ENCODE measurements at regions not wholly inside any gene's neighbourhood (a gene's known extent, or its start where the extent isn't known, plus 50 kb on each side); places are given as distances from the start of the nearest gene placed in this dataset.

DNA sequence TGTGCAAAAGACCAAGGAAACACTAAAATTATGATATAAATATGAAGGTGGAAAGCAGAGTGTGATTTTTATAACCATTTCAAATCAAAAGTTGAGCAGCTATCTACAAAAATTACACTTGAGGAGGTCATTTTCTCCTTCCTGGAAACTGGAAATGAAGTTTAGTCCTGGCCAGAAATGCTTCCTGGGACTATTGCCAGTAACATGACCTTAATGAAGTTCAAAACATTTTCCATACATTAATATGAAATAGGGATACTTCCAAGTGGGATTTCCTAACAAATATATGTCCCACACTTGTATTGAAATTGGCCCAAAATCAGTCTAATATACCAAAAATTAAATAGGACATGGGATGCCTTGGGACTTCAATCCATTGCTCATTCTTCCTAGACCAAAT, 1556.8 kb upstream of the MIR17HG start:
- Histone ChIP-seq H4K20me1 (ENCODE audit: low read depth) (no peaks in the 10 kb centered on the region), H3K4me1 (no peaks in the 10 kb centered on the region), H3K4me2 (no peak overlapping the region), H3K36me3 (no peaks in the 10 kb centered on the region), H3F3A (ENCODE audit: low read depth) (no peaks in the 10 kb centered on the region), H3K27ac (no peak overlapping the region), H3K79me2 (ENCODE audit: low read depth) (no peaks in the 10 kb centered on the region), H3K9me3 (ENCODE audit: low read depth) (no peaks in the 10 kb centered on the region), H2AFZ (replicated peaks) (no peak overlapping the region), H3K27me3 (no peaks in the 10 kb centered on the region), H3K4me3 (no peak overlapping the region), H3K9ac (no peak overlapping the region)
- H3K36me3 Mint-ChIP-seq = no peaks in the 10 kb centered on the region
- no peaks in the 10 kb centered on the region for H3K9me3 Mint-ChIP-seq
- no peak for DNase-seq (ENCODE audit: low spot score)
- H3K27ac Mint-ChIP-seq = no peak overlapping the region
- H3K4me1 Mint-ChIP-seq = no peaks in the 10 kb centered on the region
- TF ChIP-seq EZH2phosphoT487 (IDR thresholded peaks at IDR 0.05) (no peak), CTCF (IDR thresholded peaks at IDR 0.05) (no peak), EZH2 (IDR thresholded peaks at IDR 0.05) (no peak)
- no peaks in the 10 kb centered on the region for H3K27me3 Mint-ChIP-seq (ENCODE audit: insufficient read depth, low read depth)
- H3K4me3 Mint-ChIP-seq = no peak overlapping the region

GRCh38 chr13:89791971-89792630, 1555.4 kb upstream of the MIR17HG start:
- no peak overlapping the region for H2AFZ ChIP-seq (replicated peaks)
- H3K4me1 ChIP-seq = no peaks in the 10 kb centered on the region
- H3K4me1 Mint-ChIP-seq = no peaks in the 10 kb centered on the region
- no peaks in the 10 kb centered on the region for H3K9me3 Mint-ChIP-seq
- no peaks in the 10 kb centered on the region for H4K20me1 ChIP-seq (ENCODE audit: low read depth)
- no peaks in the 10 kb centered on the region for H3K9me3 ChIP-seq (ENCODE audit: low read depth)
- no peak overlapping the region for H3K9ac ChIP-seq
- no peak for DNase-seq (ENCODE audit: low spot score)
- H3K36me3 Mint-ChIP-seq = no peaks in the 10 kb centered on the region
- no peak overlapping the region for H3K4me3 ChIP-seq
- no peaks in the 10 kb centered on the region for H3K27me3 ChIP-seq
- no peak overlapping the region for H3K27ac ChIP-seq
- no peaks in the 10 kb centered on the region for H3K36me3 ChIP-seq
- H3K27me3 Mint-ChIP-seq (ENCODE audit: insufficient read depth, low read depth) = no peaks in the 10 kb centered on the region
- H3K4me2 ChIP-seq = no peak overlapping the region
- H3K27ac Mint-ChIP-seq = no peak overlapping the region
- H3K4me3 Mint-ChIP-seq = no peak overlapping the region
- TF ChIP-seq EZH2 (IDR thresholded peaks at IDR 0.05) (no peak), EZH2phosphoT487 (IDR thresholded peaks at IDR 0.05) (no peak), CTCF (IDR thresholded peaks at IDR 0.05) (no peak)
- H3K79me2 ChIP-seq (ENCODE audit: low read depth) = no peaks in the 10 kb centered on the region
- no peaks in the 10 kb centered on the region for H3F3A ChIP-seq (ENCODE audit: low read depth)

DNA sequence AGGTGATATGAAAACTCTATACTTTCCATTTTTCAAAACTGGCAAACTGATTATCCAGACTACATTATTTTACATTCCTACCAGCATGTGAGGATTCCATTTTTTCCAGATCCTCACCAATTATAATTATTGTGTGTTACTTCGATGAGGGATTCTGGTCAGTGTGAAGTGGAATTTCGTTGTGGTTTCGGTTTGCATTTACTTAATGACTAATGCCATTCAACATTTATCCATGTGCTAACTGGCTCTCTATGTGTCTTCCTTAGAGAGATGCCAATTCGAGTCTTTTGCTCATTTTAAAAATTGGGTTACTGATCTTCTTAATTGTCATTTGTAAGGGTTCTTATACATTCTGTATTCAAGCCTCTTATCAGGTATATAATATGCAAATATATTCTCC, 1551.3 kb upstream of the MIR17HG start:
- no peaks in the 10 kb centered on the region for H3K36me3 ChIP-seq
- no peak overlapping the region for H3K9ac ChIP-seq
- no peaks in the 10 kb centered on the region for H3K4me1 Mint-ChIP-seq
- H3K4me1 ChIP-seq = no peaks in the 10 kb centered on the region
- H3K9me3 ChIP-seq (ENCODE audit: low read depth) = no peaks in the 10 kb centered on the region
- no peak overlapping the region for H3K4me2 ChIP-seq
- no peaks in the 10 kb centered on the region for H3K9me3 Mint-ChIP-seq
- no peak for TF ChIP-seq EZH2 (IDR thresholded peaks at IDR 0.05)
- H3K27ac ChIP-seq = no peak overlapping the region
- H3F3A ChIP-seq (ENCODE audit: low read depth) = no peaks in the 10 kb centered on the region
- no peak overlapping the region for H3K27ac Mint-ChIP-seq
- no peaks in the 10 kb centered on the region for H3K27me3 ChIP-seq
- H4K20me1 ChIP-seq (ENCODE audit: low read depth) = no peaks in the 10 kb centered on the region
- H3K36me3 Mint-ChIP-seq = no peaks in the 10 kb centered on the region
- no peak for DNase-seq (ENCODE audit: low spot score)
- H3K79me2 ChIP-seq (ENCODE audit: low read depth) = no peaks in the 10 kb centered on the region
- H3K27me3 Mint-ChIP-seq (ENCODE audit: insufficient read depth, low read depth) = no peaks in the 10 kb centered on the region
- no peak overlapping the region for H3K4me3 Mint-ChIP-seq
- no peak overlapping the region for H3K4me3 ChIP-seq
- H2AFZ ChIP-seq (replicated peaks) = no peak overlapping the region

DNA sequence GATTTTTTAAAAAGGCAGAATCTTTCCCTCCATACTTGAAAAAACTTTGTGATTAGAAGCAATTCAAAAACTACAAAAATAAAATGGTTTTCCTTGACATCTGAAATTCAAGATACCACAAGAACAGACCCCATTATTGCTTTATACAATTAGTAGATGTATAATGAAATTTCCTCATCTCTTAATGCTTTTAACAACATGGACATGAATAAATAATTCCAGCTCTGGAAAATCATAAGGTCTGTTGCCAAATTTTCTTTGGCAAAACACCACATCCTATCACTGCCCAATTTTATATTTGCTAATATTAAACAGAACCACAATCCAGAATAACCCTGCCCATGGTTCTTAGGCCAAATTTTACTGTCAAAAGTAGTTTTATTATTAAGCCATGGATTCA, 1543.6 kb upstream of the MIR17HG start:
- no peaks in the 10 kb centered on the region for H3K27me3 ChIP-seq
- no peaks in the 10 kb centered on the region for H3K9me3 Mint-ChIP-seq

More for the DNA sequence above, 1543.6 kb upstream of the MIR17HG start:
- no peak overlapping the region for H3K27ac ChIP-seq
- no peak overlapping the region for H3K4me2 ChIP-seq
- H3K79me2 ChIP-seq (ENCODE audit: low read depth) = no peaks in the 10 kb centered on the region
- Mint-ChIP-seq H3K4me3 (no peak overlapping the region), H3K27ac (no peak overlapping the region), H3K36me3 (no peaks in the 10 kb centered on the region), H3K27me3 (ENCODE audit: insufficient read depth, low read depth) (no peaks in the 10 kb centered on the region), H3K4me1 (no peaks in the 10 kb centered on the region)
- TF ChIP-seq EZH2 (IDR thresholded peaks at IDR 0.05) (no peak), EZH2phosphoT487 (IDR thresholded peaks at IDR 0.05) (no peak), CTCF (IDR thresholded peaks at IDR 0.05) (no peak)
- peak overlapping the region; percentile 32 for H2AFZ ChIP-seq (replicated peaks)
- no peaks in the 10 kb centered on the region for H4K20me1 ChIP-seq (ENCODE audit: low read depth)
- no peaks in the 10 kb centered on the region for H3K9me3 ChIP-seq (ENCODE audit: low read depth)
- no peak for DNase-seq (ENCODE audit: low spot score)
- H3K9ac ChIP-seq = no peak overlapping the region
- no peak overlapping the region for H3K4me3 ChIP-seq
- no peaks in the 10 kb centered on the region for H3K36me3 ChIP-seq
- no peaks in the 10 kb centered on the region for H3F3A ChIP-seq (ENCODE audit: low read depth)
- no peaks in the 10 kb centered on the region for H3K4me1 ChIP-seq

Data from neural progenitor cell (in vitro differentiated cells).